Islet of Langerhans (tissue), 1 donor: ENCODE measurements at regions not wholly inside any gene's neighbourhood (a gene's known extent, or its start where the extent isn't known, plus 50 kb on each side); places are given as distances from the start of the nearest gene placed in this dataset.

Experiments
- FAIRE-seq: peaks from one replicate; lab custom pipeline; 2011; peaks lifted over from hg19 to GRCh38; lab: Jason Lieb, UNC

GRCh38 chr6:121499666-121500065 is 64.2 kb downstream of the GJA1 start:
- FAIRE-seq, result no peak

GRCh38 chr6:121503589-121503991 is 68.1 kb downstream of the GJA1 start:
- no peak for FAIRE-seq

- FAIRE-seq, result peak; percentile 64
These were observed 68.8 kb downstream of the GJA1 start for GRCh38 chr6:121504227-121504626.

GRCh38 chr6:121505284-121505683 is 69.8 kb downstream of the GJA1 start:
- FAIRE-seq, result no peak

GRCh38 chr6:121506761-121507754 is 71.6 kb downstream of the GJA1 start:
- FAIRE-seq, result no peak

GRCh38 chr6:121510568-121511177 is 75.2 kb downstream of the GJA1 start:
- FAIRE-seq, result peak; percentile 47

- FAIRE-seq, result no peak
These were observed 80.3 kb downstream of the GJA1 start for GRCh38 chr6:121515630-121516265.

- no peak for FAIRE-seq
These were observed 80.9 kb downstream of the GJA1 start for GRCh38 chr6:121516331-121516730.

GRCh38 chr6:121520337-121521163 is 85.1 kb downstream of the GJA1 start:
- FAIRE-seq, result no peak

- FAIRE-seq, result no peak
These were observed 85.7 kb downstream of the GJA1 start for GRCh38 chr6:121521164-121521555.

- FAIRE-seq, result no peak
These were observed 86.8 kb downstream of the GJA1 start for GRCh38 chr6:121522265-121522664.

GRCh38 chr6:121522771-121523386 is 87.4 kb downstream of the GJA1 start:
- FAIRE-seq, result no peak

GRCh38 chr6:121523628-121524027 is 88.2 kb downstream of the GJA1 start:
- FAIRE-seq, result no peak

- FAIRE-seq, result no peak
These were observed 90.8 kb downstream of the GJA1 start for GRCh38 chr6:121526282-121526681.

GRCh38 chr6:121531658-121532169 is 96.3 kb downstream of the GJA1 start:
- no peak for FAIRE-seq

GRCh38 chr6:121533321-121533841 is 97.9 kb downstream of the GJA1 start:
- no peak for FAIRE-seq

GRCh38 chr6:121535777-121536176 is 100.3 kb downstream of the GJA1 start:
- no peak for FAIRE-seq

- no peak for FAIRE-seq
These were observed 100.9 kb downstream of the GJA1 start for GRCh38 chr6:121536345-121536744.

- FAIRE-seq, result no peak
These were observed 104.0 kb downstream of the GJA1 start for GRCh38 chr6:121539439-121539838.

GRCh38 chr6:121540210-121540609 is 104.8 kb downstream of the GJA1 start:
- no peak for FAIRE-seq

- no peak for FAIRE-seq
These were observed 109.2 kb downstream of the GJA1 start for GRCh38 chr6:121544691-121545090.
